ENCODE measurements at regions not wholly inside any gene's neighbourhood (a gene's known extent, or its start where the extent isn't known, plus 50 kb on each side); places are given as distances from the start of the nearest gene placed in this dataset.

GRCh38 chr17:37801171-37801570 lies 56.3 kb upstream of the HNF1B start:
- no peak for TF ChIP-seq CTCF (IDR thresholded peaks at IDR 0.05; ENCODE audit: extremely low read depth in 1 of 2, insufficient read depth in 1 of 2, low read depth in 1 of 2, low read length in 2 of 2)
- TF ChIP-seq POLR2A (IDR thresholded peaks at IDR 0.05; ENCODE audit: low read depth, low read length): no peak

Measured in endothelial cell of umbilical vein (primary cell).